ENCODE measurements at regions not wholly inside any gene's neighbourhood (a gene's known extent, or its start where the extent isn't known, plus 50 kb on each side); places are given as distances from the start of the nearest gene placed in this dataset.

GRCh38 chr1:187465441-187465840 lies 636.7 kb downstream of the PLA2G4A start:
- peaks cover 12 to 13% of the 10 kb centered on the region in 2 experiments for H3K9me3 ChIP-seq (ENCODE audit: control insufficient read depth in 1 of 2, insufficient read depth in 1 of 2, low read length in 2 of 2)
- H3K36me3 ChIP-seq (ENCODE audit: insufficient read depth, low read length) = no peaks in the 10 kb centered on the region
- ATAC-seq (ENCODE audit: poor library complexity) = no peak
- H3K4me3 ChIP-seq (ENCODE audit: low read length) = no peak overlapping the region
- CTCF ChIA-PET = no interaction called here
- H3K4me1 ChIP-seq (ENCODE audit: insufficient read depth, low read length) = no peaks in the 10 kb centered on the region
- H3K27ac ChIP-seq (ENCODE audit: low read depth in 1 of 2, low read length in 2 of 2) = no peak overlapping the region
- H3K4me3 Mint-ChIP-seq = no peak overlapping the region
- intact Hi-C loops (cut with DNase I, micrococcal nuclease) = no loop called here
- peaks cover 22% of the 10 kb centered on the region for H3K9me3 Mint-ChIP-seq
- DNase-seq = no peak
- no peaks in the 10 kb centered on the region for H3K27me3 ChIP-seq (ENCODE audit: control insufficient read depth in 1 of 2, insufficient read depth in 2 of 2, low read length in 2 of 2)
- no peaks in the 10 kb centered on the region for H3K27me3 Mint-ChIP-seq
- no peak overlapping the region for H3K27ac Mint-ChIP-seq
- no peaks in the 10 kb centered on the region for H3K4me1 Mint-ChIP-seq (ENCODE audit: low read depth)
- POLR2A ChIA-PET = no interaction called here
- H3K36me3 Mint-ChIP-seq (ENCODE audit: low read depth) = no peaks in the 10 kb centered on the region
- no peak for TF ChIP-seq CTCF (IDR thresholded peaks at IDR 0.05)

GRCh38 chr1:187469836-187470235 lies 641.1 kb downstream of the PLA2G4A start:
- Mint-ChIP-seq H3K4me3 (no peak overlapping the region), H3K9me3 (peaks cover 7% of the 10 kb centered on the region), H3K27me3 (no peaks in the 10 kb centered on the region), H3K4me1 (ENCODE audit: low read depth) (no peaks in the 10 kb centered on the region), H3K27ac (no peak overlapping the region), H3K36me3 (ENCODE audit: low read depth) (no peaks in the 10 kb centered on the region)
- ChIA-PET CTCF (no interaction called here), POLR2A (interaction anchor here (0.6 kb wide), 1 partner anchor 76 kb away, joined by 3 read pairs; no protein-coding TSS in a partner anchor)
- no peak for ATAC-seq (ENCODE audit: poor library complexity)
- H3K9me3 ChIP-seq (ENCODE audit: control insufficient read depth in 1 of 2, insufficient read depth in 1 of 2, low read length in 2 of 2) = peaks cover 7 to 11% of the 10 kb centered on the region in 2 experiments
- no peaks in the 10 kb centered on the region for H3K4me1 ChIP-seq (ENCODE audit: insufficient read depth, low read length)
- no peak for TF ChIP-seq CTCF (IDR thresholded peaks at IDR 0.05)
- no peaks in the 10 kb centered on the region for H3K27me3 ChIP-seq (ENCODE audit: control insufficient read depth in 1 of 2, insufficient read depth in 2 of 2, low read length in 2 of 2)
- no peak for DNase-seq
- intact Hi-C loops (cut with DNase I, micrococcal nuclease) = no loop called here
- no peaks in the 10 kb centered on the region for H3K36me3 ChIP-seq (ENCODE audit: insufficient read depth, low read length)
- no peak overlapping the region for H3K27ac ChIP-seq (ENCODE audit: low read depth in 1 of 2, low read length in 2 of 2)
- H3K4me3 ChIP-seq (ENCODE audit: low read length) = no peak overlapping the region

- intact Hi-C loops (cut with DNase I, micrococcal nuclease) = no loop called here
- Histone ChIP-seq H3K4me3 (ENCODE audit: low read length) (no peak overlapping the region), H3K27ac (ENCODE audit: low read depth in 1 of 2, low read length in 2 of 2) (no peak overlapping the region), H3K36me3 (ENCODE audit: insufficient read depth, low read length) (no peaks in the 10 kb centered on the region), H3K9me3 (ENCODE audit: control insufficient read depth in 1 of 2, insufficient read depth in 1 of 2, low read length in 2 of 2) (no peaks in the 10 kb centered on the region), H3K4me1 (ENCODE audit: insufficient read depth, low read length) (no peaks in the 10 kb centered on the region), H3K27me3 (ENCODE audit: control insufficient read depth in 1 of 2, insufficient read depth in 2 of 2, low read length in 2 of 2) (no peaks in the 10 kb centered on the region)
- H3K4me1 Mint-ChIP-seq (ENCODE audit: low read depth) = no peaks in the 10 kb centered on the region
- ATAC-seq (ENCODE audit: poor library complexity) (no peak), DNase-seq (no peak)
- H3K27ac Mint-ChIP-seq = no peak overlapping the region
- peaks cover 7% of the 10 kb centered on the region for H3K9me3 Mint-ChIP-seq
- POLR2A ChIA-PET = no interaction called here
- no peak overlapping the region for H3K4me3 Mint-ChIP-seq
- H3K27me3 Mint-ChIP-seq = no peaks in the 10 kb centered on the region
- TF ChIP-seq CTCF (IDR thresholded peaks at IDR 0.05) = no peak
- H3K36me3 Mint-ChIP-seq (ENCODE audit: low read depth) = no peaks in the 10 kb centered on the region
- CTCF ChIA-PET = no interaction called here
These were observed 642.8 kb downstream of the PLA2G4A start for GRCh38 chr1:187471555-187471954.
